Epithelial cell of esophagus (primary cell): ENCODE measurements at regions not wholly inside any gene's neighbourhood (a gene's known extent, or its start where the extent isn't known, plus 50 kb on each side); places are given as distances from the start of the nearest gene placed in this dataset.

ENCODE experiments used
- DNase-seq: peaks from one replicate; pipeline ENCODE4 v3.0.0; 2010; ENCODE audit warnings: low read depth
- H3K4me3 ChIP-seq: 2 replicates; pipeline ENCODE4 v1.5.1; 2011; ENCODE audit warnings: mild to moderate bottlenecking, low read length, control low read depth
- TF ChIP-seq, protein P1 (sequence below): IDR thresholded peaks from 2 replicates; pipeline ENCODE4 v1.5.1; 2011; ENCODE audit warnings: low read depth, mild to moderate bottlenecking, low read length, control low read depth, inconsistent platforms; ENCODE audit not compliant: insufficient read depth; ENCODE audit errors: missing control alignments

DNA sequence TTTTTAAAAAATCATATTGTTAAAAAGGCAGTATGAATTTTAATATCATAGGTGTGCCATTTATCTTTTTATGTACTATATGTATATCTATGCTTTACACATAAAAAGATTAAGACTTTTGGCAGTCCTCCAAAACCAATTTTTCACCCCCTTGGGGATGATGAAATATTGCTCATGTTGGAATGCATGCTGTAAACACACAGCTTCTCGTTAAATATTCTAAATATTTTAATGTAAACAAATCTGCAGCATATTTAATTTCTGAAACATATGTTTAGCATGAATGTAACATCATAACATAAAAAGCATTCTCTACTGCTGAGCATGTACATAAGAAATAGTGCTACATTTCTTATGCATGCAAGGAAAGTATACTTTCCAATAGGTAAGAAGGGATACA, 484.3 kb upstream of the LRATD1 start:
- TF ChIP-seq, protein P1, sequence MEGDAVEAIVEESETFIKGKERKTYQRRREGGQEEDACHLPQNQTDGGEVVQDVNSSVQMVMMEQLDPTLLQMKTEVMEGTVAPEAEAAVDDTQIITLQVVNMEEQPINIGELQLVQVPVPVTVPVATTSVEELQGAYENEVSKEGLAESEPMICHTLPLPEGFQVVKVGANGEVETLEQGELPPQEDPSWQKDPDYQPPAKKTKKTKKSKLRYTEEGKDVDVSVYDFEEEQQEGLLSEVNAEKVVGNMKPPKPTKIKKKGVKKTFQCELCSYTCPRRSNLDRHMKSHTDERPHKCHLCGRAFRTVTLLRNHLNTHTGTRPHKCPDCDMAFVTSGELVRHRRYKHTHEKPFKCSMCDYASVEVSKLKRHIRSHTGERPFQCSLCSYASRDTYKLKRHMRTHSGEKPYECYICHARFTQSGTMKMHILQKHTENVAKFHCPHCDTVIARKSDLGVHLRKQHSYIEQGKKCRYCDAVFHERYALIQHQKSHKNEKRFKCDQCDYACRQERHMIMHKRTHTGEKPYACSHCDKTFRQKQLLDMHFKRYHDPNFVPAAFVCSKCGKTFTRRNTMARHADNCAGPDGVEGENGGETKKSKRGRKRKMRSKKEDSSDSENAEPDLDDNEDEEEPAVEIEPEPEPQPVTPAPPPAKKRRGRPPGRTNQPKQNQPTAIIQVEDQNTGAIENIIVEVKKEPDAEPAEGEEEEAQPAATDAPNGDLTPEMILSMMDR = no peak
- no peak overlapping the region for H3K4me3 ChIP-seq
- DNase-seq = peak; percentile 29

DNA sequence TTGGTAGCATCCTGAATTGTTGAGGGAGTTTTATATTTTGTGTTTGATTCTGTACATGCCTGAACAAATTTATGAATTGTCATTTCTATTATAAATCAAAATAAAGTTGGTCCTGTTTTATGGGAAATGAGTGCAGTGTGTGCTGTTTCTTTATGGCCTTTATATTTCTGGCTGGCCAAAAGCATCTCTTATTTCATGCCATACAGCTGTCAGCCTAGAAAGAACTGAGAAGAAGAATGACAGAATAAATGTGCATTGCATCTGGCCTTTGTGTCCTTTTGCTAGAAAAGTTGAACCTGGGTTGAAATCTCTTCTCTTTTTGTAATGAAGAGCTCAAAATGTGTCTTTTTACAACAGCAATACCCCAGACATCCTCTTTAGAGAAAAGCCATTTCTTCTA, 474.7 kb upstream of the LRATD1 start:
- DNase-seq = no peak
- TF ChIP-seq, protein P1 = no peak
- H3K4me3 ChIP-seq = no peak overlapping the region

DNA sequence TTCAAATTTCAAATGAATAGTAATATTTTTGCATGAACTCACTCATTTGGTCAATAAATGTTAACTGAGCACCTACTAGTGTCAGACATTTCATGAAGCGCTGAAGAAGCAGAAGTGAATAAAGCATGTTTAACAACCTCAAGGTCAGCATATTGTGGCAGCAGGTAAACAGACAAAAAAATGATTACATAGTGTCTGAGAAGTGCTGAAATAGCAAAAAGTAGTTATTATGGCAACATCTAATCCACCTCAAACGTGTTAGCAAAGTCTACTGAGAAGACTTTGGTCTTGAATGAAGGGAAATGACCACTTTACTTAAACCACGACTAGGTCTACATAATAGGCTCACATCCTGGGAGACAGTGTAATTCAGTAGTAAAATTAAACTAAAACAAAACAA, 452.2 kb upstream of the LRATD1 start:
- H3K4me3 ChIP-seq = no peak overlapping the region
- no peak for DNase-seq
- TF ChIP-seq, protein P1 = no peak

DNA sequence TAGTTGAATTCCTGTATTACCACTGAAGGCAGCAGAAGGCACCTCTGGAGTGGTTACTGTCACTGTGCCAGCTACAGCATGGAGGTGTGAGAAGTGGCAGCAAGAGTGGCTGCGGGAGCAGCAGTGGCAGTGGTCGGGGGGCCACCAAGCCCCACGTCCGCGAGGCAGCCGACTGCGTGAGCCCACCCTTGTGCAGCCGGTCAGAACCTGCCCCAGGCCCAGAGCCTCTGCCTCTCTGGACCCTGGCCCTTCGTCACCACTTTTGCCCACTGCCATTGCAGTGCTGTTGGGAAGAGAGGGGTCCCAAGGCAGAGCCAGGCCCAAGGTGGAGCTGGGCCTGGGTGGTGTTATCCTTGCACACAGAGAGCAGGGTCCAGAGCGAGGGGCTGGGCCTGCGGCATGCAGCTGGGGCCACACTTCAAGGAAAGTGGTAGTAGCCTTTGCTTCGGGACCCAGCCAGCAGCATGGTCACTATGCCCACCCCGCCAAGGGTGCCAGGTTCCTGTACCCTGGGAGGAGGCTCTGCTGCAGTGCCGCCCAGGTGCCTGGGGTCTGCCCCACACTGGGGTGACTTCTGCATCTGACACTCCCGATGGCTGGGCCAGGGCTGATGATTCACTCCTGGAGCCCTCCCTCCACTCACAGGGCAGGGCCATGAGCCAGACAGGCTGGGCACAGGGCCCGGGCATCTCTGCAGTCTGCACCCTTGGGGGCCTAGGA, 450.1 kb upstream of the LRATD1 start:
- H3K4me3 ChIP-seq = no peak overlapping the region
- no peak for DNase-seq
- TF ChIP-seq, protein P1 = no peak

DNA sequence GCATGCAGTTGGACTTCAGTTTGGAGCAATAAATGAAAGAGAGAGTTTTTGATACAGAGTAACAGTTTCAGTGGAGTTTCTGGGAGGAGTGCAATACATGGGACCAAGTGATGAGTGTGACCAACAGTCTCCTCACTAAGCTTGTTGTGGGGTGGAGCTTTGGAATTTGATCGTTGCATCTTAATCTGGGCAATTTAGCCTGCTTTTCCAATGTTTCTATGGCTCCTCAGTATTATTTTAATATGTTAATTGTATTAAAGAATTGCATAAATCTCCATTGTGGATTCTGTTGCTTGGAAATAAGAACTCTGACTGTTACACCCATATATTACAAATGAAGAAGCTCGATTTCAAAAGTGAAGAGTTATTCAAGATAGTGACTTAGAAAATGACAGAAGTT, 446.6 kb upstream of the LRATD1 start:
- H3K4me3 ChIP-seq = no peak overlapping the region
- TF ChIP-seq, protein P1 = no peak

DNA sequence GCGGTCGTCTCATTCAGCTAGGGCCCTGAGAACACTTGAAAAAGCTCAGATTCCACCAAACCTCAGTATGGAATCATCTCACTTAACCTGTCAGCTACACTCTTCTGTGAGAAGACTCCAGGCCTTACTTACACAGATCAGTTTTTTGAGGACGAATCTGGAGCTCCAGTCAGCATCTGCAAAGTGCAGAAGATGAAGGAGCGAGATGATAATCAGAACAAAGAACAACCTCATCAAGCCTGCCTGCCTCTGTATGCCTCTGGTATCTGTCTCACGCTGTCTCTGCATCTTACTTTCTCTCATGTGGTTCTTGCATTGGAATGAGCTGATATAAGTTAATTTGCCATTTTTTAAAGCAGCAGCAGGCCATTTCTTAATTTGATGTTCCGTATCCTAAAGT, 444.1 kb upstream of the LRATD1 start:
- DNase-seq = no peak
- TF ChIP-seq, protein P1 = no peak

More for the DNA sequence above, 446.6 kb upstream of the LRATD1 start:
- DNase-seq = no peak

DNA sequence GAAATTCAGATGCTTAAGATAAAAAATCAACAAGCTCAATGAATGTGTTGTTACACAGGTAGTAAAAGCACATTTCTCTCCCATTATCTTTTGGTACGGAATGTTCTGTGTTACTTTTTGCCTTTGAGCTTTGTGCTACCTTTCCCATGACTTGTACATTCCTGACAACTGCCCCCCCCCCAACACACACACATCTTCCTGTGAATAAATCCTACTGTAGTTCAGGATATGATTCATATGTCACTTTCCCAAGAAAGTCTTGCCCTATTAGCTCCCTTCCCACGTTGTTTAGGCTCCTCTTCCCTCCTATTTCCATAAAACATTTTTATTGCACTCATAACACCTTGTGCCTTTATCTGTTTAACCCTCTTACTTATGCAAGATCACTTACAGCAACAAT, 442.6 kb upstream of the LRATD1 start:
- TF ChIP-seq, protein P1 = no peak
- DNase-seq = peak; percentile 87
- no peak overlapping the region for H3K4me3 ChIP-seq

More for the DNA sequence above, 444.1 kb upstream of the LRATD1 start:
- H3K4me3 ChIP-seq = no peak overlapping the region
